SU-DHL-6 (cell line): ENCODE measurements at regions not wholly inside any gene's neighbourhood (a gene's known extent, or its start where the extent isn't known, plus 50 kb on each side); places are given as distances from the start of the nearest gene placed in this dataset.

Experiments
- H2AFZ ChIP-seq: fragments of 200-600 bp; sonication (generic); 2 replicates; pipeline ENCODE4 v1.6.1; 2014; ENCODE audit warnings: low read depth, mild to moderate bottlenecking, moderate library complexity, mixed read lengths, antibody characterized with exemption, low read length; ENCODE audit not compliant: severe bottlenecking
- H3F3A ChIP-seq: fragments of 200-600 bp; shearing (Covaris generic); 2 replicates; pipeline ENCODE4 v1.6.0; 2016; ENCODE audit warnings: antibody characterized with exemption, mild to moderate bottlenecking; ENCODE audit not compliant: insufficient read depth
- H3K27ac ChIP-seq: fragments of 200-600 bp; sonication (generic); 2 replicates; pipeline ENCODE4 v1.5.1; 2016; ENCODE audit warnings: low read depth, mild to moderate bottlenecking, low read length, moderate library complexity, mixed read lengths
- H3K27me3 ChIP-seq: fragments of 200-600 bp; sonication (generic), shearing (Covaris generic); 2 replicates; pipeline ENCODE4 v1.6.0; 2014; ENCODE audit warnings: mild to moderate bottlenecking, low read length
- H3K36me3 ChIP-seq: fragments of 200-600 bp; sonication (generic); 2 replicates; pipeline ENCODE4 v1.6.1; 2014; ENCODE audit warnings: mild to moderate bottlenecking, low read length, mixed read lengths
- H3K4me2 ChIP-seq: fragments of 300-600, 200-600 bp; shearing (Covaris generic), sonication (generic); 2 replicates; pipeline ENCODE4 v1.6.0; 2014; ENCODE audit warnings: low read length, low read depth, mild to moderate bottlenecking; ENCODE audit not compliant: poor library complexity, severe bottlenecking
- H3K4me3 ChIP-seq: fragments of 200-600 bp; sonication (generic); 2 replicates; pipeline ENCODE4 v1.5.1; 2014; ENCODE audit warnings: antibody characterized with exemption, low read length, mild to moderate bottlenecking, mixed read lengths; ENCODE audit not compliant: insufficient read depth, poor library complexity, severe bottlenecking
- H3K79me2 ChIP-seq: fragments of 200-600 bp; sonication (generic); 2 replicates; pipeline ENCODE4 v1.6.1; 2014; ENCODE audit warnings: mild to moderate bottlenecking, low read length, moderate library complexity; ENCODE audit not compliant: insufficient read depth
- H3K9ac ChIP-seq: fragments of 200-600 bp; sonication (generic); 2 replicates; pipeline ENCODE4 v1.7.0; 2014; ENCODE audit warnings: mild to moderate bottlenecking, low read length
- H3K9me2 ChIP-seq: fragments of 200-600 bp; sonication (generic); replicated peaks from 2 replicates; pipeline ENCODE4 v1.6.1; 2014; ENCODE audit warnings: low read length; ENCODE audit not compliant: insufficient read depth
- H3K9me3 ChIP-seq: fragments of 200-600 bp; sonication (generic); 2 replicates; pipeline ENCODE4 v1.6.1; 2014; ENCODE audit warnings: low read length, mixed read lengths; ENCODE audit not compliant: insufficient read depth
- H4K20me1 ChIP-seq: fragments of 200-600 bp; sonication (generic); 2 replicates; pipeline ENCODE4 v1.6.1; 2014; ENCODE audit warnings: low read depth, mild to moderate bottlenecking, antibody characterized with exemption, low read length, moderate library complexity, mixed read lengths
- CTCF ChIP-seq: fragments of 200-600 bp; sonication (generic); IDR thresholded peaks from one replicate; pipeline ENCODE4 v1.5.1; 2017; ENCODE audit warnings: antibody characterized with exemption, mild to moderate bottlenecking, low read length, moderate library complexity; ENCODE audit not compliant: insufficient read depth, poor library complexity, severe bottlenecking
- EZH2phosphoT487 ChIP-seq: fragments of 200-600 bp; sonication (generic), shearing (Covaris generic); conservative IDR thresholded peaks from 2 replicates; pipeline ENCODE4 v1.6.1; 2018; ENCODE audit warnings: mild to moderate bottlenecking, antibody characterized with exemption, low read length, moderate library complexity, mixed read lengths

- Histone ChIP-seq H3K9me3 (peaks cover 6% of the 10 kb centered on the region; the same call in 1 of the 2 replicates), H3K79me2 (no peaks in the 10 kb centered on the region), H4K20me1 (no peaks in the 10 kb centered on the region), H3K27ac (no peak overlapping the region), H2AFZ (no peak overlapping the region), H3K4me3 (no peak overlapping the region), H3K9ac (no peak overlapping the region), H3K27me3 (no peaks in the 10 kb centered on the region), H3K36me3 (no peaks in the 10 kb centered on the region), H3K9me2 (no peaks in the 10 kb centered on the region), H3F3A (no peaks in the 10 kb centered on the region), H3K4me2 (no peak overlapping the region)
- TF ChIP-seq CTCF (no peak), EZH2phosphoT487 (no peak)
These were observed 94.2 kb upstream of the PPP2R3A start for GRCh38 chr3:135871311-135871710.

- Histone ChIP-seq H3F3A (no peaks in the 10 kb centered on the region), H3K36me3 (no peaks in the 10 kb centered on the region), H3K4me3 (no peak overlapping the region), H3K27me3 (no peaks in the 10 kb centered on the region), H3K79me2 (no peaks in the 10 kb centered on the region), H3K9ac (no peak overlapping the region), H4K20me1 (no peaks in the 10 kb centered on the region), H3K27ac (no peak overlapping the region), H3K9me3 (peaks cover 6% of the 10 kb centered on the region; the same call in 1 of the 2 replicates), H3K9me2 (no peaks in the 10 kb centered on the region), H2AFZ (no peak overlapping the region), H3K4me2 (no peak overlapping the region)
- no peak for TF ChIP-seq EZH2phosphoT487
- no peak for TF ChIP-seq CTCF
These were observed 91.5 kb upstream of the PPP2R3A start for GRCh38 chr3:135874035-135874434.

- Histone ChIP-seq H3K79me2 (no peaks in the 10 kb centered on the region), H3F3A (no peaks in the 10 kb centered on the region), H3K9ac (no peak overlapping the region), H3K4me2 (no peak overlapping the region), H3K27ac (no peak overlapping the region), H3K9me3 (peaks cover 6% of the 10 kb centered on the region; the same call in 1 of the 2 replicates), H3K36me3 (no peaks in the 10 kb centered on the region), H2AFZ (no peak overlapping the region), H4K20me1 (no peaks in the 10 kb centered on the region), H3K4me3 (no peak overlapping the region), H3K9me2 (no peaks in the 10 kb centered on the region), H3K27me3 (no peaks in the 10 kb centered on the region)
- TF ChIP-seq EZH2phosphoT487 (no peak), CTCF (no peak)
These were observed 87.0 kb upstream of the PPP2R3A start for GRCh38 chr3:135878501-135878900.

- Histone ChIP-seq H3K27me3 (no peaks in the 10 kb centered on the region), H3K9ac (no peak overlapping the region), H3K79me2 (no peaks in the 10 kb centered on the region), H3K4me3 (no peak overlapping the region), H3K4me2 (no peak overlapping the region), H2AFZ (no peak overlapping the region), H4K20me1 (no peaks in the 10 kb centered on the region), H3K9me2 (no peaks in the 10 kb centered on the region), H3K9me3 (no peaks in the 10 kb centered on the region), H3K36me3 (no peaks in the 10 kb centered on the region), H3F3A (no peaks in the 10 kb centered on the region), H3K27ac (no peak overlapping the region)
- TF ChIP-seq CTCF: no peak
- no peak for TF ChIP-seq EZH2phosphoT487
These were observed 79.6 kb upstream of the PPP2R3A start for GRCh38 chr3:135885885-135886284.
